Keratinocyte (primary cell): ENCODE measurements at regions not wholly inside any gene's neighbourhood (a gene's known extent, or its start where the extent isn't known, plus 50 kb on each side); places are given as distances from the start of the nearest gene placed in this dataset.

Experiments used
- DNase-seq: peaks from one replicate; pipeline ENCODE4 v3.0.0-alpha.2; 2011; ENCODE audit warnings: low read depth, missing footprints, low spot score
- FAIRE-seq: peaks from 2 replicates; lab custom pipeline; 2011; peaks lifted over from hg19 to GRCh38; lab: Jason Lieb, UNC
- H2AFZ ChIP-seq: 2 replicates; pipeline ENCODE4 v1.6.0; 2012; ENCODE audit warnings: low read length, control low read depth, inconsistent platforms; ENCODE audit not compliant: control insufficient read depth
- H3K27ac ChIP-seq: 2 replicates; pipeline ENCODE4 v1.5.1; 2011; ENCODE audit warnings: low read length; ENCODE audit not compliant: control insufficient read depth, insufficient read depth
- H3K27me3 ChIP-seq: 3 replicates; pipeline ENCODE4 v1.6.0; 2011; ENCODE audit warnings: low read length; ENCODE audit not compliant: control insufficient read depth, insufficient read depth; ENCODE audit errors: extremely low read depth
- H3K36me3 ChIP-seq, 2 experiments: 2 replicates in 1 of 2; 3 replicates in 1 of 2; pipeline ENCODE4 v1.5.1; 2011; ENCODE audit warnings: low read length in 2 of 2, mild to moderate bottlenecking in 1 of 2; ENCODE audit not compliant: control insufficient read depth in 2 of 2, insufficient read depth in 2 of 2; ENCODE audit errors: extremely low read depth in 1 of 2
- H3K4me1 ChIP-seq: 3 replicates; pipeline ENCODE4 v1.5.1; 2011; ENCODE audit warnings: low read length; ENCODE audit not compliant: control insufficient read depth, insufficient read depth; ENCODE audit errors: extremely low read depth
- H3K4me2 ChIP-seq: 3 replicates; pipeline ENCODE4 v1.6.0; 2011; ENCODE audit warnings: low read depth, low read length; ENCODE audit not compliant: control insufficient read depth, insufficient read depth; ENCODE audit errors: extremely low read depth
- H3K4me3 ChIP-seq, 3 experiments: fragments of 200-600 bp in 1 of 3; sonication (generic) in 1 of 3; 2 replicates in 2 of 3; 3 replicates in 1 of 3; pipeline ENCODE4 v1.5.1; 2011 to 2016; ENCODE audit warnings: low read length in 3 of 3, mild to moderate bottlenecking in 3 of 3, control low read depth in 2 of 3, inconsistent platforms in 1 of 3, low read depth in 1 of 3, mixed read lengths in 1 of 3, mixed run types in 1 of 3, moderate library complexity in 1 of 3; ENCODE audit not compliant: control insufficient read depth in 2 of 3, insufficient read depth in 2 of 3; ENCODE audit errors: extremely low read depth in 1 of 3
- H3K79me2 ChIP-seq: 2 replicates; pipeline ENCODE4 v1.6.0; 2012; ENCODE audit warnings: low read length; ENCODE audit not compliant: control insufficient read depth, insufficient read depth
- H3K9ac ChIP-seq: 3 replicates; pipeline ENCODE4 v1.6.0; 2011; ENCODE audit warnings: low read length; ENCODE audit not compliant: control insufficient read depth, insufficient read depth; ENCODE audit errors: extremely low read depth
- H3K9me1 ChIP-seq: 3 replicates; pipeline ENCODE4 v1.6.0; 2011; ENCODE audit warnings: low read length; ENCODE audit not compliant: control insufficient read depth, insufficient read depth; ENCODE audit errors: extremely low read depth
- H3K9me3 ChIP-seq: 2 replicates; pipeline ENCODE4 v1.5.1; 2012; ENCODE audit warnings: low read depth, low read length; ENCODE audit not compliant: control insufficient read depth
- H4K20me1 ChIP-seq: 3 replicates; pipeline ENCODE4 v1.6.0; 2011; ENCODE audit warnings: low read length; ENCODE audit not compliant: control insufficient read depth, insufficient read depth; ENCODE audit errors: extremely low read depth
- CTCF ChIP-seq, 3 experiments: IDR thresholded peaks in 1 of 3; conservative IDR thresholded peaks in 1 of 3; optimal IDR thresholded peaks in 1 of 3; 2 replicates in 2 of 3; 3 replicates in 1 of 3; pipeline versions ENCODE3 to v1.5.1; 2011; ENCODE audit warnings: low read length in 3 of 3, mild to moderate bottlenecking in 3 of 3, moderate library complexity in 2 of 3, control low read depth in 1 of 3, inconsistent platforms in 1 of 3; ENCODE audit not compliant: insufficient read depth in 2 of 3; ENCODE audit errors: extremely low read depth in 1 of 3
- EZH2 ChIP-seq: IDR thresholded peaks from one replicate; pipeline ENCODE4 v1.6.1; 2012; ENCODE audit warnings: inconsistent platforms, mild to moderate bottlenecking, low read length, moderate library complexity
- dilution Hi-C: fragments of 300-500 bp; cut with MboI; formaldehyde crosslinking; loops from one replicate; pipeline ENCODE4 v1.7.0; 2020; ENCODE audit warnings: low sequenced_read_pairs; ENCODE audit not compliant: extremely low pct_ligation_motif_present

- dilution Hi-C loops, result no loop called here
- Histone ChIP-seq H3K9me3 (no peaks in the 10 kb centered on the region), H3K9me1 (no peaks in the 10 kb centered on the region), H4K20me1 (no peaks in the 10 kb centered on the region), H3K27ac (peak overlapping the region; percentile 15), H3K36me3 (no peaks in the 10 kb centered on the region), H3K4me3 (peak overlapping the region in 2 of 3 experiments; percentile 49 to 63), H3K79me2 (no peaks in the 10 kb centered on the region), H3K27me3 (no peaks in the 10 kb centered on the region), H2AFZ (peak overlapping the region; percentile 55), H3K4me1 (peaks cover 15% of the 10 kb centered on the region), H3K9ac (peak overlapping the region; percentile 51), H3K4me2 (peak overlapping the region; percentile 86)
- no peak for DNase-seq
- peak; percentile 91 for FAIRE-seq
- TF ChIP-seq CTCF (optimal IDR thresholded peaks at IDR 0.05 in 1 of 3, IDR thresholded peaks at IDR 0.05 in 1 of 3, conservative IDR thresholded peaks at IDR 0.05 in 1 of 3; ENCODE audit: extremely low read depth in 1 of 3, insufficient read depth in 2 of 3, low read length in 3 of 3), result no peak
- TF ChIP-seq EZH2, result no peak
These were observed 65.8 kb upstream of the JAG1 start for GRCh38 chr20:10739566-10739965.

- no peak for DNase-seq
- no peaks in the 10 kb centered on the region for H3K9me3 ChIP-seq
- no peak overlapping the region for H3K4me3 ChIP-seq
- no peaks in the 10 kb centered on the region for H3K79me2 ChIP-seq
- H4K20me1 ChIP-seq, result no peaks in the 10 kb centered on the region
- no peaks in the 10 kb centered on the region for H3K9me1 ChIP-seq
- no peak overlapping the region for H3K9ac ChIP-seq
- no peak overlapping the region for H3K27ac ChIP-seq
- no peak overlapping the region for H3K4me2 ChIP-seq
- no peak overlapping the region for H2AFZ ChIP-seq
- H3K27me3 ChIP-seq, result no peaks in the 10 kb centered on the region
- dilution Hi-C loops, result no loop called here
- peaks cover 15% of the 10 kb centered on the region for H3K4me1 ChIP-seq
- TF ChIP-seq EZH2 (no peak), CTCF (optimal IDR thresholded peaks at IDR 0.05 in 1 of 3, IDR thresholded peaks at IDR 0.05 in 1 of 3, conservative IDR thresholded peaks at IDR 0.05 in 1 of 3; ENCODE audit: extremely low read depth in 1 of 3, insufficient read depth in 2 of 3, low read length in 3 of 3) (no peak)
- no peaks in the 10 kb centered on the region for H3K36me3 ChIP-seq
- peak; percentile 52 for FAIRE-seq
These were observed 67.3 kb upstream of the JAG1 start for GRCh38 chr20:10741060-10741459.
